Astrocyte (in vitro differentiated cells and primary cell): ENCODE measurements at regions not wholly inside any gene's neighbourhood (a gene's known extent, or its start where the extent isn't known, plus 50 kb on each side); places are given as distances from the start of the nearest gene placed in this dataset.
A peak's percentile ranks its signal among the peaks of the same experiment; 100 is the strongest.

ENCODE experiments used
- DNase-seq: peaks from one replicate; pipeline ENCODE4 v3.0.0-alpha.2; 2010; ENCODE audit warnings: low read depth
- FAIRE-seq: peaks from 2 replicates; lab custom pipeline; 2011; peaks lifted over from hg19 to GRCh38; lab: Jason Lieb, UNC
- H2AFZ ChIP-seq: 2 replicates; pipeline ENCODE4 v1.6.0; 2012; ENCODE audit warnings: low read depth, low read length, inconsistent platforms
- H3K27ac ChIP-seq: 2 replicates; pipeline ENCODE4 v1.5.1; 2011; ENCODE audit warnings: low read depth, low read length, inconsistent platforms
- H3K27me3 ChIP-seq: 2 replicates; pipeline ENCODE4 v1.6.0; 2011; ENCODE audit warnings: low read length, inconsistent platforms; ENCODE audit not compliant: insufficient read depth
- H3K36me3 ChIP-seq: 2 replicates; pipeline ENCODE4 v1.5.1; 2011; ENCODE audit warnings: low read length, inconsistent platforms; ENCODE audit not compliant: insufficient read depth
- H3K4me1 ChIP-seq: 2 replicates; pipeline ENCODE4 v1.5.1; 2011; ENCODE audit warnings: low read length, inconsistent platforms; ENCODE audit not compliant: insufficient read depth
- H3K4me2 ChIP-seq: 2 replicates; pipeline ENCODE4 v1.6.0; 2012; ENCODE audit warnings: low read length, inconsistent platforms
- H3K4me3 ChIP-seq: 2 replicates; pipeline ENCODE4 v1.5.1; 2011; ENCODE audit warnings: low read depth, mild to moderate bottlenecking, low read length, inconsistent platforms; ENCODE audit not compliant: insufficient read depth
- H3K79me2 ChIP-seq: 2 replicates; pipeline ENCODE4 v1.6.0; 2012; ENCODE audit warnings: mild to moderate bottlenecking, low read length, inconsistent platforms; ENCODE audit not compliant: insufficient read depth
- H3K9ac ChIP-seq: 2 replicates; pipeline ENCODE4 v1.6.0; 2012; ENCODE audit warnings: mild to moderate bottlenecking, low read length, inconsistent platforms
- H3K9me3 ChIP-seq: 2 replicates; pipeline ENCODE4 v1.5.1; 2012; ENCODE audit warnings: low read depth, mild to moderate bottlenecking, low read length, inconsistent platforms; ENCODE audit not compliant: insufficient read depth
- H4K20me1 ChIP-seq: 2 replicates; pipeline ENCODE4 v1.6.0; 2012; ENCODE audit warnings: low read length, inconsistent platforms; ENCODE audit not compliant: insufficient read depth
- H3K27ac Mint-ChIP-seq: one replicate; pipeline ENCODE4 v1.8.0; 2021; ENCODE audit warnings: mild to moderate bottlenecking, mixed read lengths; ENCODE audit not compliant: unreplicated experiment
- H3K27me3 Mint-ChIP-seq: one replicate; pipeline ENCODE4 v1.8.0; 2021; ENCODE audit warnings: low read depth, mixed read lengths; ENCODE audit not compliant: unreplicated experiment
- H3K36me3 Mint-ChIP-seq: one replicate; pipeline ENCODE4 v1.8.0; 2021; ENCODE audit warnings: low read depth, mixed read lengths; ENCODE audit not compliant: unreplicated experiment
- H3K4me1 Mint-ChIP-seq: one replicate; pipeline ENCODE4 v1.8.0; 2021; ENCODE audit warnings: low read depth, mixed read lengths; ENCODE audit not compliant: unreplicated experiment
- H3K4me3 Mint-ChIP-seq: one replicate; pipeline ENCODE4 v1.8.0; 2021; ENCODE audit warnings: mild to moderate bottlenecking, moderate library complexity, mixed read lengths; ENCODE audit not compliant: unreplicated experiment
- H3K9me3 Mint-ChIP-seq: one replicate; pipeline ENCODE4 v1.8.0; 2021; ENCODE audit warnings: mild to moderate bottlenecking, mixed read lengths; ENCODE audit not compliant: unreplicated experiment
- CTCF ChIP-seq: IDR thresholded peaks from 2 replicates; pipeline ENCODE4 v1.5.1; 2011; ENCODE audit warnings: low read depth, mild to moderate bottlenecking, inconsistent platforms, low read length, moderate library complexity; ENCODE audit not compliant: insufficient read depth
- EZH2 ChIP-seq: IDR thresholded peaks from 2 replicates; pipeline ENCODE4 v1.6.1; 2012; ENCODE audit warnings: mild to moderate bottlenecking, low read length, inconsistent platforms; ENCODE audit not compliant: insufficient read depth

- Histone ChIP-seq H3K4me1 (no peaks in the 10 kb centered on the region), H3K36me3 (no peaks in the 10 kb centered on the region), H3K4me2 (no peak overlapping the region), H3K4me3 (no peak overlapping the region), H3K27me3 (no peaks in the 10 kb centered on the region), H3K9ac (no peak overlapping the region), H4K20me1 (no peaks in the 10 kb centered on the region), H3K79me2 (no peaks in the 10 kb centered on the region), H3K27ac (no peak overlapping the region), H3K9me3 (no peaks in the 10 kb centered on the region), H2AFZ (no peak overlapping the region)
- Mint-ChIP-seq H3K9me3 (no peaks in the 10 kb centered on the region), H3K27me3 (no peaks in the 10 kb centered on the region), H3K4me3 (no peak overlapping the region), H3K36me3 (no peaks in the 10 kb centered on the region), H3K4me1 (no peaks in the 10 kb centered on the region), H3K27ac (no peak overlapping the region)
- no peak for FAIRE-seq
- DNase-seq, result no peak
- TF ChIP-seq CTCF (no peak), EZH2 (no peak)
Measured at GRCh38 chr1:80003250-80003649, 996.7 kb upstream of the ADGRL4 start.

GRCh38 chr1:79988401-79988800, 981.9 kb upstream of the ADGRL4 start:
- Histone ChIP-seq H3K36me3 (no peaks in the 10 kb centered on the region), H3K27ac (no peak overlapping the region), H3K4me3 (no peak overlapping the region), H2AFZ (no peak overlapping the region), H4K20me1 (no peaks in the 10 kb centered on the region), H3K4me1 (no peaks in the 10 kb centered on the region), H3K27me3 (no peaks in the 10 kb centered on the region), H3K79me2 (no peaks in the 10 kb centered on the region), H3K9ac (no peak overlapping the region), H3K9me3 (no peaks in the 10 kb centered on the region), H3K4me2 (no peak overlapping the region)
- FAIRE-seq (no peak), DNase-seq (no peak)
- Mint-ChIP-seq H3K27me3 (no peaks in the 10 kb centered on the region), H3K4me1 (no peaks in the 10 kb centered on the region), H3K27ac (no peak overlapping the region), H3K4me3 (no peak overlapping the region), H3K36me3 (no peaks in the 10 kb centered on the region), H3K9me3 (no peaks in the 10 kb centered on the region)
- TF ChIP-seq CTCF (no peak), EZH2 (no peak)

GRCh38 chr1:79982211-79982610, 975.7 kb upstream of the ADGRL4 start:
- H3K27ac Mint-ChIP-seq, result no peak overlapping the region

More at GRCh38 chr1:79982211-79982610, 975.7 kb upstream of the ADGRL4 start:
- Mint-ChIP-seq H3K27me3 (no peaks in the 10 kb centered on the region), H3K36me3 (no peaks in the 10 kb centered on the region), H3K9me3 (no peaks in the 10 kb centered on the region), H3K4me3 (no peak overlapping the region), H3K4me1 (no peaks in the 10 kb centered on the region)
- FAIRE-seq (no peak), DNase-seq (peak; percentile 84)
- Histone ChIP-seq H3K4me1 (no peaks in the 10 kb centered on the region), H3K36me3 (no peaks in the 10 kb centered on the region), H3K79me2 (no peaks in the 10 kb centered on the region), H3K4me3 (no peak overlapping the region), H3K27ac (no peak overlapping the region), H3K9ac (no peak overlapping the region), H2AFZ (no peak overlapping the region), H3K9me3 (no peaks in the 10 kb centered on the region), H4K20me1 (no peaks in the 10 kb centered on the region), H3K4me2 (peak overlapping the region; percentile 49), H3K27me3 (no peaks in the 10 kb centered on the region)
- TF ChIP-seq EZH2 (no peak), CTCF (no peak)
